Kidney tubule cell (primary cell): ENCODE measurements at regions not wholly inside any gene's neighbourhood (a gene's known extent, or its start where the extent isn't known, plus 50 kb on each side); places are given as distances from the start of the nearest gene placed in this dataset.

Source experiments
- DNase-seq: peaks from one replicate; pipeline ENCODE4 v3.0.0-alpha.2; 2018; ENCODE audit warnings: low spot score

DNA sequence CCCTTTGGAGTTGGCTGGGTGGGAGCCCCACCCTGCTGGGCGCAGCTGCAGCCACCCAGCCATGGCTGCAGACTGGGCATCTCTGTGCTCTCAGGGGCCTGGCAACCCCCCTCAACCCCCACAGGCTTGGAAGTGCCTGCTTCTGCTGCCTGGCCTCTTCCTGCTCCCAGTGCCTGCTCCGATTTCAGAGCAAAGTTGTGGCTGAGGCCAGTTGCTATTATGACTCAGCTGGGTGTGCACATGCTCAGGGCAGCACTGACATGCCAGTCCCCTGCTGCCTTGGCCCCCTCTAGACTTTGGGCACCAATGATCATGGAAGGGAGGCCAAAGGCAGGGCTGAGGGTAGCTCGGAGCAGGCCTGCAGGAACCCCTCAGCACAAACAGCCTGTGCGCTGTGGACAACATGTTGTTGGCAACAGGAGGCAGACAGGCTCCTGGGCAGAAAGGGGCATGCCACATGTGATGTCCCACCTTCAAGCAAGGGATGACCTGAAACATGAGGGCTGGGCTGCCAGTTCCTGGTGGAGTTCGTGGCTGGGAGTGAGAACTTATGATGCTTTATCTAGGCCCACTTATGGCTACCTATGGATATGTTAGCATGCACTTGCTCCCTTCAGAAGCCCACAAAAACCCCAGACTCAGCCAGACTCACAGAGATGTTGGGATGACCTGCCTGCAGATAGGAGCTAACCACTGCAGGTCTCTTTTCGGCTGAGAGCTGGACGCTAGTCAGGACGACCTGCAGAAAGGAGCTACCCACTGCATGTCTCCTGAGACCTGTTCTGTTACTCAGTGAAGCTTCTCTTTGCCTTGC, 96.4 kb upstream of the AMOTL1 start:
- DNase-seq = peak; percentile 16

DNA sequence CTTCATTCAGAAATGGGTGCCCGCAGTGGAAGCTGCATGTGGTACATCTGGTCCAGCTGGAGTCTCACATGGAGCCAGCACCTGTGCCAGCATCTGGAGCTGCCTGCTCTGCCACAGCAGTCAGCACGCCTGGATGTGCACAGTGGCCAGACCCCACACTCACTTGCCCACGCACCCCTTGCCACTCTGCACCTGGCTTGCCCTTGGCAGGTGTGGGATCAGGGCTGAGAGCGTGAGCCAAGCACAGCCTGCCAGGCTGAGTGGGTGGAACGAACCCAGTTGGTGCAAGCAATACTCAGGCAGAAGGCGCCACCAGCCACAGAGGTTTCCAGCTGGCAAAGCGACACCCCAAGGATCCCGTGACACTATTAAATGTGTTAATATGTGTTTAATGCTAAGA, 95.5 kb upstream of the AMOTL1 start:
- DNase-seq = no peak

DNA sequence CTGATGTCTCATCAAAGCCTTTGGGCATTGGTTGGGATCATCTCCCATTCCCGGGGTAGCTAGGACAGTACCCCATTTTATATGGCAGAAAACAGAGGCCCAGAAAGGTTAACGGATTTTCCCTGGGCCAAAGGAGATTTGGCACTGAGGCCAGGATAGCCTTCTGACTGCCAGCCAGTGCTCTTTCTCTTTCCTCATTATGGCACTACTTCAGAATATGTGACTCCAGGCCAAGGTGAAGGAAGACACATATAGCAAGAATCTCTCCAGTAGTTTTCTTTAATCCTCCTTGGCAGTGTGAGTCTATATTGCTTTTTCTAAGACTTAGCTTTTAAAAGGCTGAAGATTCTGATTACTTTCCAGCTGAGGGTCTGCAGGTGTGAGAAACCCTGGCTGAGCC, 94.8 kb upstream of the AMOTL1 start:
- no peak for DNase-seq

DNA sequence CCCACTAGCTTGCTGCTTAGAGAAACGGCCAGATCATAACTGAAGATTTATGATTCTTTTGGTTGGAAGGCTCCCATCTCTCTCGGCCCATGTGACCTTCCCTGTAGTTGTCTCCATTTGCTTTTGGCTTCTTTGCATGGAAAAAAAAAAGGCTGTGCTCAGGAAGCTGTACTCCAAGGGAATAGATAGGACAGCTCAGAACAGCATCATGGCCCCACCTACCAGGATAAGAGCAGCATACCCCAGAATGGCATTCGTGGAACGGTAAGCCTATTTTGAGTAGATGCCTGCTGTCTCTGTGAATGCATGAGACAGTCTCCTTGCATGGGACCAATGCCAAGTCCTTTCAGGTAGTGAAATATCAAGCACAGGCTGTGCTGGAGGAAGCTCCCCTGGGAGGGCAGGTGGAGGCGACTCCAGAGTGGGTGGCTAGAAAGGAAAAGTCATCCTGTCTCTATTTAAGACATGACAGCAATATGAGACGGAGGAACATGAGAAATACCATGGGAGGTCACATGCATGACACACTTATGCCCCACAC, 94.1 kb upstream of the AMOTL1 start:
- DNase-seq = no peak

DNA sequence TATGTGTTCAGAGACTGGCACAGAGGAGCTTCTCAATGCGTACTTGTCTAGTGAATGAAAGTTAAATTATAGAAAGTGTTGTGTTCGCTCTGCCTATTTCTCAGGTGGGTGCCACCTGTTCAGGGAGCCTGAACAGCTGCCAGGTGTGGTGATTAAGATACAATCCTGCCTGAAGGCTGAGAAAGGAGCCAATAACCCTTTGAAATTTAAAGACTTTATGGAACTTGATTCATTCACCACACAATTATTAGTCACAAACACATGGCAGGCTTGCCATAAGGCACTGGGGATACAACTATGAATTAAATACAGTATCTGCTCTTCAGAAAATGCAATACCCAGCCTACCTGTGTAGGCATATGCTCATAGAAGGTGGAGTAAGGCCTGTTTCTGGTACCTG, 92.9 kb upstream of the AMOTL1 start:
- DNase-seq = peak; percentile 10

DNA sequence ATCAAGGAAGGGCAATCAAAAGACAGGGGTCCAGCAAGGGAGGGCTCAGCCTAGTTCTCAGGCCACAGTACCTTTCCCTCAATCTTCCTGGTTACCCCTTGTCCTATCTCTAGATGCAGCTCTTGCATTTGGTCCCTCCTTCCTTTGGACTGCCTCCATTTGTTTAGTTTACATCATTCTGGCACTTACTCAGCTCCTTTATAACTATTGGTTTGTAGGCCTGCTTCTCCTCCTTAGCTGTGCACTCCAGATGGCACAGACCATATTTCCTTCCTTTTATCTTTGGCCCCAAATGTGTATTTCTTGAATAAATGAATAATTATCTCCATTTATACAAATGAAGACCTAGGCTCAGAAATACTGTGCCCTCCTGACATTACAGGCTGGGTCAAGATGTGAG, 92.3 kb upstream of the AMOTL1 start:
- DNase-seq = no peak

DNA sequence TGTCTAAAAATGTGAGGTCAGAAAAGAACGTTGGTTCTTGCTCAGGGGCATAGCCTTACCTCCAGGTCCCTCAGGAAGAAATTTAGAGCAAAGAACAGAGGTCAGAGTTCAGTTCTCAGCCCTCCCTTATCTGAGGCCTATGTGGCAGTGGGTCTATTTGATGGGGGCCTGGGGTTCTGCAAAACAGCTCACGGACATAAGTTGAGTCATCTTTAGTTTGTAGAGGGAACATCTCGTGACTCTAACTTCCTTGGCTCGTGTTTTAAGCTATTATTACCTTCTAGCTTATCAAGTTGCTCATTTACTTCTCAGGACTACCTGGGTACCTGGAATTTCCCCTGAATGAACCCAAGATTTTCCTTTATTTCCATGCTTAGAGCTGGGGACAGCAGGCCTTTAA, 91.3 kb upstream of the AMOTL1 start:
- DNase-seq = no peak

DNA sequence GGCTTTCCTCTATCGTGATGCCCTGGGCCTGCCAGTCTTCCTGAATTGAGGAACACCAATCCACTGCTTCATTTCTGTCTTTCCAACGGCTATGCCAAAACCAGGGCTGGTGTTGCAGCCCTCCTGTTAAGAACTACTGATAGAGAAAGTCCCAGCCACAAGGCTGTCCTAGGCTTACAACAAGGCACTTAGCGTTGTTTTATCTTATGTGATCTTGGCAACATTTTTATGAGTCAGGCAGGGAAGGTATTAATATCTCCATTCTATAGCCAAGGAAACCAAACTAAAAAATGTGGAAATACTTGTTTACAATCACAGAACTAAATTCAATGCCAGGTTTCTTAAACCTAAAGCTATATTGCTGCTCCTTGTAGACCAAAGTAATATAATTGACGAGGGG, 89.9 kb upstream of the AMOTL1 start:
- DNase-seq = no peak

DNA sequence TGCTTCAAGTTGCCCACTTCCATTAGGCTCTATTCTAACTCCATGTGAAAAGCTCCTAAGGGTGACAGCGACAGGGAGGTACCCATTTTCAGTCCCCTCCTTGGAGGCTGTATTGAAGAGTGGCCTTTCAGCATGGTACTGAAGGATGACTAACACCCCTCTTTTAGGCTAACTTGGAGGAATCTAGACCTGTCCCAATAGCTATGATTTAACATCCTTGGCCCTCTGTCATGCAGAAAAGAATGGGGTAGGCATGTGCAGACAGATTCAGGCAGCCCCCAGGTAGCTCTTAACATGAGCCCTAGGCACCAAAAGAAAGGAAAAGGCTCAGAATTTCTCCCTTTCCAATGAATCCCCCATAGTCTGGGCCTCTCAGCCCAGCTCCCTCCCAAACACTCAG, 89.3 kb upstream of the AMOTL1 start:
- no peak for DNase-seq

DNA sequence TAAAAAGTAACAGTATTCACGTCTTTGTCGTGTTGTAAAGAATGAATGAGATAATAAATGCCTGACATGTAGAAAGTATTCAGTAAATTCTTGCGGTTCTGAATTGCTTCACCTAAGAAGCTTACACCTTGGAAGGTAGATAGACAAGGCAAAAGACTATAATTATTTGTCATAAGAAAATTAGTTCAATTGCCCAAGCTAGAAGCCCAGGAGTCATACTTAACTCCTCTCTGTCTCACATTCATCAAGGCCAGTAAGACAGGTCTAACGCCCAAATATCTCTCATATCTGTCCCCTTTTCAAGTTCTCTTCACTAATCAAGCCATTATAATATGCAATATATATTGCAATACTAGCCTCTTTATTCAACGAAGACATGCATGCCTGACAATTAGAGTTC, 87.7 kb upstream of the AMOTL1 start:
- DNase-seq = no peak

DNA sequence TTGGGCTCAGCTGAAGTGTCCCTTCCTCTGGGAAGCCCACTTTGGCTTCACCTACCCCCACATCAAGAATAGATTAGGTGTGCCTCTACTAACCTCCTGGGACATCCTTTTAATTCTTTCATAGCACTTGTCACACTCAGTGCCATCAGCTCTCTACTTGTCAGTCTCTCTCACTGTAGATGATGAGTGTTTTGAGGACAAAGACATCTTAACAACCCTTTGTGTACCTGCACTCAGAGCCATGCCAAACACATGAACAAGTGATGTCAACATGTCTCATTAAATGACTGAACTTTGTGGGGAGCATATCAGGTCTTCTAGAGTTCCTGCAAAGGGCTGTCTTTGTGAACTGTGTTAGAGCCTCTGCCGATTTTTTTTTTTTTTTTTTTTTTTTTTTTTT, 87.0 kb upstream of the AMOTL1 start:
- no peak for DNase-seq

DNA sequence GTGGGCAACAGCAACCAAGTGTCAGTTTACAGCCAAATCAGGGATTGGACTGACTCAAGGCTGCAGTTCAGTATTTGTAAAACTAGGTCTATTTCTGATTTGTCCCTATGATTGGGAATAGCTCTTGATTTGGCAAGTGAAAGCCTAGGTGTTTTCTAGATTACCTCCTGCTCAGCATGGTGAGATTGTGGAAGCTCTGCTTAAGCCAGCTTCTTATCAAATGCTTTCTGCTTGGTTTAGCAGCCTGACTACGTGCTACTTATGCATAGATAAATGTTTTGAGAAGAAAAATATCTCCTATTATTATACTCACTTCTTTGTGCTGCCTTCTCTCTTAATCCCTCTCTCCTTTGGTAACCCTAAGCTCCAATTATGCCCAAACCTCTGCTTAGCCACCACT, 86.3 kb upstream of the AMOTL1 start:
- DNase-seq = no peak

DNA sequence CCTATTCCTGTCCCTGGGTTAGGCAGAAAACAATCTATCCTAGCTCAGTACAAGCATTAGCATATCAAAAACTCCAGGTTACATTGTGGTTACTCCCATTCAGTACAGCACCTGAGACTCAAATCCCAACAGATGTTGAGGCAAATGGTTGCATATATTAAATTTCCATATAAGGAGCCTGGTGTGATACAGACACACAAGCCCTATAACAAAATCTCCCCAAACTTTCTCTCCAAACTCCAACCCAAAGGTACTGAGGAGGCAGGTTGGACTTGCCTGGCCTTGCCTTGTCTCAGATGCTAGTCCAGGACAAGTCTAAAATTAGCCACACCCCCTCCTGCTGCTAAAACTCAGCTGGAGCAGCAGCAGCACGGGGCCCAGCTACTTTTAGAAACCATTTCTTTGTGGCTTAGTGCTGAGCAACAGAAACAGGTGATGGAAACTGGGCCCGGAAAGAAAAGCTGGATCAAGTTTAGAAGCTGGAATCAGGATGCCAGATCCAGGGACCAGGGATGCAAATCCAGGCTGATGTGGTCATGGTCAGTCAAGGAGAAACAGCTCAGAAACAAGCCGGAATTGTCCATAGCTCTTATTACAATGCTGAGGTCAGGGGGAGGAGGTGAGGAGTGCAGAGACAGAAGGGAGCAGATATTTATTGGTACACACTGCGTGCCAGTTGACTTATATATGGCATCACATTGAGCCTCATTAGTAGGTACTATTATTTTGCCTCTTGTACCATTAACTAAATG, 73.7 kb upstream of the AMOTL1 start:
- no peak for DNase-seq

DNA sequence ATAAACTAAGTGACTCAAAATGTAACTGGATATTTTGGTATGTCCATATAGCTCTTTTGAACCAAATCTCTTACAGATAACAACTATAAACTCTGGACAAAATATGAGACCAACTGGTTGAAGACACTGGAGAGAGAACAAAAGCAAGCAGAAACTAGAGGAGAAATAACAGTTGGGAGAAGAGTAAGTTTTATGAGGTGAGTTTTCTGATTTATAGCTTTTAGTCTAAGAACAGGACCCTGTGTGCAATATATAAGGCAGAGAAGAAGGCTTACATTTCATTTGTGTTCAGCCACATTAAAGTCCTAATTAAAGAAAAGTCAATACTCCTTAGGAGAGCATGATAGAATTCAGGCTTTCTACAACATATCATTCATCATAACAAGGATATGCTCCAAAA, 71.0 kb upstream of the AMOTL1 start:
- no peak for DNase-seq

DNA sequence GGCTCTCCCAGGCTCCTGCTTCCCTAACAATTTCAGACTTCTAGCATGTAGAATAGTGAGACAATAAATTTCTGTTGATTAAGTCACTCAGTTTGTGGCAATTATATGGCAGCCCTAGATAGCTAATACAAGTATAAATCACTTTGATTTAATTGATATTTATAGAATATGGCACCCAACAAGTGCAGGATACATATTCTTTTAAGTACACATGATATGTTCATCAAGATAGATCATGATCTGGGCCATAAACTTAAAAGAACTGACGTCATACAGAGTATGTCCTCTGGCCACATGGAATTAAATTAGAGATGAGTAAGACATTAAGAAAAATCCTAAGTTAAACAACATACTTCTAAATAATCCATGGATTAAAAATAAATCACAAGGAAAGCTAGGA, 67.5 kb upstream of the AMOTL1 start:
- DNase-seq = no peak

DNA sequence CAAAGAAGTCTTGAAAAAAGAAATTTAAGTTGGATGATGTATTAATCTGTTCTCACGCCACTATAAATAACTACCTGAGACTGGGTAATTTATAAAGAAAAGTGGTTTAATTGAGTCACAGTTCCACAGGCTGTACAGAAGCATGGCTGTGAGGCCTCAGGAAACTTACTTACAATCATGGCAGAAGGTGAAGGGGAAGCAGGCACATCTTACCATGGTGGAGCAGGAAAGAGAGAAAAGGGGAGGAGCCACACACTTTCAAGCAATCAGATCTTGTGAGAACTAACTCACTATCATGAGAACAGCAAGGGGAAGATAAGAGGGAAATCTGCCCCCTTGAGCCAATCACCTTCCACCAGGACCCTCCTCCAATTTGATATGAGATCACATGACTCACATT, 65.7 kb upstream of the AMOTL1 start:
- DNase-seq = no peak

DNA sequence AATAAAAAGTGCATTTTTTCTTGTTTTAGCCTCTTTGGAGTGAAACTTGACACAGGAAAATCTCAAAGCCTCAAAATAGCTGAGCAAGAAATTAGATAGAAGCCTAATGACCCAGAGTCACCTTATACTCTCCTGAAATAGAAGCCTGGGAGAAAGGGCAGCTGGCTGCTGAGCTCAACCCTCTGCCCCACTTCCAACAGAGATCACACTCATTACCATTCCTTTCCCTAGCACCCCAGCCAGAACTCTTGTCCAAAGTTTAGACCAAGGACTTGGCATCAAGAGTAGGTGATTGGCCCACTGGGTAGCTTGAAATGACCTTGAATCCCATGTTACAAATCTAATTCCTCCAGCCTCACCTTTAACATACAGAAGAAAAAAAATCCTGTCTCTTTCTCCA, 62.7 kb upstream of the AMOTL1 start:
- no peak for DNase-seq

DNA sequence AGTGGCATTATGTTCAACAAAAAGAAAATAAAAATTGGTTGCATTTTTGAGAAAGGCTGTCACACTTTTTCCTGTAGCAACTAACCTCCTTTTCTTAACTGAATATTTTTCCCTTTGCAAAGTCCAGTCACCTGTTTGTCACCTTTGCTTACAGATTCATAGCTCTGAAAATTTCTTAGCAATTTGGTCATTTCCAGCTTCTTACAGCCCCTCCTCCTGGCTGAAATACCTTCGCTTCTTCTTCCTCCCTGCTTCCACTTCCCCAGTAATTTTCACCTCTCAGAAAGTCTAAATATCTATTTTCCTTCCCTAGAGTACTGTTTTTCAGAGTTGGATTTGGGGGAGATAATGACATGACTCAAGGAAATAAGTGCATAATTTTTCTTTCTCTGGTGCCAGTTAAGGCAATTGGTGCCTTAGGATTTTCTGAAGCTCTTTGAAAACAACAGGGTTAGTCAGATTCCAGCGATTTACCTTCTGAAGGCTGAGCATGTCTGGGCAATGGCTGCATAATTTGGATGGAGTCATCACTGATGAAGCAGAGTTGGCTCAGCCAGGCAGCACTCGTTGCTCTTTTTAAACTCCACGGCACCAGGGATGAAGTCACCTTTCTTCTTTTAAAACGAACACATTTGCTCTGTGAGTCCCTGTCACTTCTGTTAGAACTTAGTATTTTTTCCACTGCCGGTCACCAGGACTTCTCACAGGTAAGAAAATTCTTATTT, 62.1 kb upstream of the AMOTL1 start:
- peak; percentile 82 for DNase-seq

DNA sequence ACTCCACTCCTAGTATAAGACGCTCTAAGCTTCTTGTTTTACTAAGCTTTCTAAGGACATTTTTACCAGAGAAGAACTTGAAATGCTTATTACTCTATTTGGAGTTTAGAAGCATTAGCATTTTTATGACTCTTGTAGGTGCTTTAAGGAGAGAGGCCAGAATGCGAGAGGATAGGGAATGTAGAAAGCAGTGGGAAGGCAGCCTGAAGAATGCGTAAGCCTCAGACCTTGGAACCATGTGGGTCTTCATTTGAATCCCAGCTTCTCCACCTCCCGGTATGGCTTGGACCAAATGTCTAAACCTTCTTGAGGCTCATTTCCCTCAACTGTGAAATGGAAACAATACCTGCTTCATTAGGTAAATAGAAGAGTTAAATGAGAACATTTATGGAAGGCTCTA, 60.0 kb upstream of the AMOTL1 start:
- DNase-seq = no peak

DNA sequence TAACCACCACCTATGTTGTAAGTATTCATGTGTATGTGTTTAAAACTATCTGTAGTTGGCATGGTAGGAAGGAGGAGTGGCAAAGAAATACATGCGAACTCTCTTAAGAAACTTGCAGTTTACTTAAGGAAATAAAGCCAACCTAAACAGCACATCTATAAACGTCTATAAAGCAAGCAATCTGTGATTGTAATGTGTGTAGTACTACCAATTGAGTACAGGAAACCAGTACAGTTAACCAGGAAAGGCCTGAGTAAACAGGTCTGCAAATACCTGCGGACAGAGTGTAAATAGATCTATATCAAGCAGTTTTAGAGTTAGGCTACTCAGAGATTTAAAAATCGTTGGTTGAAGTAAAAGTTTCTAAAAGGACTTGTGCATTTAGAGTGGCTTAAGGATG, 59.5 kb upstream of the AMOTL1 start:
- DNase-seq = no peak

DNA sequence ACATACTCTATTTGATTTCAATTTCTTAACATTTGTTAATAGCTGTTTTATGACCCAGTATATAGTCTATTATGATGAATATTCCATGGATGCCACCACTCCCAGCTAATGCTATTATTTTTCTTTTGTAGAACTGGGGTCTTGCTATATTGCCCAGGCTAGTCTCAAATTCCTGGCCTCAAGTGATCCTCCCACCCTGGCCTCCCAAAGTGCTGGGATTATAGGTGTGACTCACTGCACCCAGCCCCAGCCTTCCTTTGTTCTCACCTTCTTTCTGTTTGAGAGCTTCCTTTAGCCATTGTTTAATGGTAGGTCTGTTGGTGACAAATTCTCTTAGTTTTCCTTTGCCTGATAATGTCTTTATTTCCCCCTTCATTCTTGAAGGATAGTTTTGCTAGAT, 52.9 kb upstream of the AMOTL1 start:
- no peak for DNase-seq

DNA sequence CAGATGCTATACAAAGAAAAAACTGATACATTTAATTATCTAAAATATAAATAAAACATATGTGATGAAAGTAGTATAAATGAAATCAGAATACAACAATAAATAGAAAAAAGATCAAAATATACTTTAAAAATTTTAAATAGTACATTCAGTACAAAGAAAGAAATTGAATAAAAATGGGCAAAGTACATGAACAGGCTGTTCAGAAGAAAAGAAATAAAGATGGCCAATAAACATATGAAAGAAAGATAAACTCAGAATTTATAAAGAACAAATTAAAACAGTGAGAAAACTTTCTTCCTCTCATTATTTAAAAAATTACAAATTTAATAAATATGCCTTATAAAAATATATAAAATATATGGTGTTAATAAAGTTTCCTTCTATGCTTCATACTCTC, 50.5 kb upstream of the AMOTL1 start:
- DNase-seq = no peak
